Gastrocnemius medialis (tissue), 4 donors: ENCODE measurements at regions not wholly inside any gene's neighbourhood (a gene's known extent, or its start where the extent isn't known, plus 50 kb on each side); places are given as distances from the start of the nearest gene placed in this dataset.

Source experiments
- ATAC-seq, 2 donors: fragments of 150-250 bp; one replicate each; pipeline ENCODE4 v1.9.1; 2016
- DNase-seq, 2 donors: peaks; one replicate each; pipeline ENCODE4 v3.0.0-alpha.2; 2019
- H3K27ac ChIP-seq, 4 donors: fragments of 200-600 bp; sonication (generic); 1 replicate in 1 of 4; 2 replicates in 3 of 4; pipeline ENCODE4 v1.5.1; 2016 to 2018; ENCODE audit warnings: mild to moderate bottlenecking in 2 of 4, moderate library complexity in 1 of 4
- H3K27me3 ChIP-seq, 3 donors: fragments of 200-600 bp; sonication (generic) in 2 of 3; 1 replicate in 1 of 3; 2 replicates in 2 of 3; pipeline versions ENCODE4 v1.5.1 to v1.6.0; 2016 to 2019; ENCODE audit warnings: mild to moderate bottlenecking in 1 of 3, moderate library complexity in 1 of 3
- H3K36me3 ChIP-seq, 2 donors: fragments of 200-600 bp; sonication (generic) in 1 of 2; one replicate each; pipeline ENCODE4 v1.5.1; 2017 to 2018
- H3K4me1 ChIP-seq, 2 donors: fragments of 200-600 bp; sonication (generic) in 1 of 2; one replicate each; pipeline ENCODE4 v1.5.1; 2016 to 2017; ENCODE audit warnings: mild to moderate bottlenecking in 2 of 2
- H3K4me3 ChIP-seq, 4 donors: fragments of 200-600 bp; sonication (generic) in 3 of 4; 1 replicate in 1 of 4; 2 replicates in 3 of 4; pipeline ENCODE4 v1.5.1; 2016 to 2019; ENCODE audit warnings: mild to moderate bottlenecking in 2 of 4
- H3K9me3 ChIP-seq, 3 donors: fragments of 200-600 bp; sonication (generic) in 2 of 3; 1 replicate in 1 of 3; 2 replicates in 2 of 3; pipeline ENCODE4 v1.5.1; 2016 to 2019
- CTCF ChIP-seq, 5 experiments: fragments of 450-650 bp in 3 of 5; fragments of 200-600 bp in 2 of 5; sonication (generic) in 2 of 5; IDR thresholded peaks in 4 of 5; conservative IDR thresholded peaks in 1 of 5; 1 replicate in 4 of 5; 2 replicates in 1 of 5; pipeline ENCODE4 v1.5.1; 2016 to 2019; ENCODE audit warnings: antibody characterized with exemption in 5 of 5, mild to moderate bottlenecking in 3 of 5, moderate library complexity in 3 of 5
- POLR2A ChIP-seq, 2 donors: fragments of 450-650 bp; IDR thresholded peaks; one replicate each; pipeline ENCODE4 v1.6.1; 2017; ENCODE audit warnings: antibody characterized with exemption in 2 of 2, mild to moderate bottlenecking in 2 of 2, moderate library complexity in 2 of 2
- in situ Hi-C, 4 donors: fragments of 200-750 bp; cut with MboI; loops; one replicate each; pipeline versions ENCODE4 v1.15.0 to v1.8.0; 2017; ENCODE audit warnings: low sequenced_read_pairs in 4 of 4
- intact Hi-C: fragments of 100-400 bp; cut with DNase I; formaldehyde crosslinking; loops from one replicate; pipeline ENCODE4 v1.15.1; 2023; ENCODE audit warnings: low total_unique reads

- Histone ChIP-seq H3K4me1 (no peaks in the 10 kb centered on the region), H3K27ac (no peak overlapping the region), H3K27me3 (no peaks in the 10 kb centered on the region), H3K4me3 (no peak overlapping the region), H3K36me3 (no peaks in the 10 kb centered on the region), H3K9me3 (no peaks in the 10 kb centered on the region)
- in situ Hi-C loops = no loop called here
- TF ChIP-seq POLR2A (IDR thresholded peaks at IDR 0.05) (no peak), CTCF (IDR thresholded peaks at IDR 0.05 in 4 of 5, conservative IDR thresholded peaks at IDR 0.05 in 1 of 5) (no peak)
- DNase-seq (no peak), ATAC-seq (no peak)
- intact Hi-C loops = no loop called here
Observed at GRCh38 chr2:180385601-180386201, 378.6 kb upstream of the CWC22 start.

- no peaks in the 10 kb centered on the region for H3K4me1 ChIP-seq
- DNase-seq = no peak
- in situ Hi-C loops (no loop called here), intact Hi-C loops (no loop called here)
- TF ChIP-seq CTCF (IDR thresholded peaks at IDR 0.05 in 4 of 5, conservative IDR thresholded peaks at IDR 0.05 in 1 of 5) (no peak), POLR2A (IDR thresholded peaks at IDR 0.05) (no peak)
- no peaks in the 10 kb centered on the region for H3K36me3 ChIP-seq
- no peak overlapping the region for H3K4me3 ChIP-seq
- H3K27ac ChIP-seq = no peak overlapping the region
- no peaks in the 10 kb centered on the region for H3K9me3 ChIP-seq
- ATAC-seq = no peak
- no peaks in the 10 kb centered on the region for H3K27me3 ChIP-seq
Observed at GRCh38 chr2:180376066-180376465, 369.0 kb upstream of the CWC22 start.

GRCh38 chr2:180374502-180375281 is 367.6 kb upstream of the CWC22 start:
- no peak for DNase-seq
- Histone ChIP-seq H3K9me3 (no peaks in the 10 kb centered on the region), H3K4me1 (no peaks in the 10 kb centered on the region), H3K36me3 (no peaks in the 10 kb centered on the region), H3K27me3 (no peaks in the 10 kb centered on the region), H3K4me3 (no peak overlapping the region), H3K27ac (no peak overlapping the region)
- no peak for TF ChIP-seq POLR2A (IDR thresholded peaks at IDR 0.05)
- TF ChIP-seq CTCF (IDR thresholded peaks at IDR 0.05 in 4 of 5, conservative IDR thresholded peaks at IDR 0.05 in 1 of 5) = no peak
- intact Hi-C loops (no loop called here), in situ Hi-C loops (no loop called here)
- ATAC-seq = no peak

- Histone ChIP-seq H3K27ac (no peak overlapping the region), H3K9me3 (no peaks in the 10 kb centered on the region), H3K27me3 (no peaks in the 10 kb centered on the region), H3K4me3 (no peak overlapping the region), H3K36me3 (no peaks in the 10 kb centered on the region), H3K4me1 (no peaks in the 10 kb centered on the region)
- DNase-seq = no peak
- intact Hi-C loops = no loop called here
- in situ Hi-C loops = no loop called here
- no peak for TF ChIP-seq POLR2A (IDR thresholded peaks at IDR 0.05)
- TF ChIP-seq CTCF (IDR thresholded peaks at IDR 0.05 in 4 of 5, conservative IDR thresholded peaks at IDR 0.05 in 1 of 5) = no peak
- no peak for ATAC-seq
Observed at GRCh38 chr2:180370511-180371205, 363.6 kb upstream of the CWC22 start.
